Panc1 (cell line): ENCODE measurements at regions not wholly inside any gene's neighbourhood (a gene's known extent, or its start where the extent isn't known, plus 50 kb on each side); places are given as distances from the start of the nearest gene placed in this dataset.

Experiments
- ATAC-seq: fragments of 200-7000 bp; cut with Tn5 transposase; 2 replicates; pipeline ENCODE4 v1.9.1; 2020; ENCODE audit warnings: mild to moderate bottlenecking, moderate library complexity
- BruUV-seq: library from RNA; stranded (reverse); fragments of 400-500 nt; replicated peaks from 2 replicates; lab custom pipeline; 2021; lab: Mats Ljungman, UMichigan
- CTCF ChIA-PET: fragments of 300-600 bp; sonication (Branson Sonifier 250); formaldehyde crosslinking; loops from one replicate; lab custom pipeline; 2022; ENCODE audit warnings: antibody characterized with exemption; lab: Charles Lee
- POLR2A ChIA-PET: fragments of 300-600 bp; sonication (Branson Sonifier 250); formaldehyde crosslinking; loops from one replicate; lab custom pipeline; 2022; ENCODE audit warnings: antibody characterized with exemption; lab: Charles Lee
- DNase-seq: peaks from one replicate; pipeline ENCODE4 v3.0.0-alpha.2; 2010; ENCODE audit warnings: low read depth, low spot score
- H3K27ac ChIP-seq: 2 replicates; pipeline ENCODE4 v1.5.1; 2011; ENCODE audit warnings: mild to moderate bottlenecking, low read length, inconsistent platforms
- H3K27me3 ChIP-seq: fragments of 200-500 bp; sonication (Bioruptor generic); 2 replicates; pipeline ENCODE4 v1.6.0; 2014; ENCODE audit warnings: low read length, inconsistent platforms; ENCODE audit not compliant: control insufficient read depth, insufficient read depth
- H3K36me3 ChIP-seq: fragments of 200-500 bp; sonication (Bioruptor generic); 2 replicates; pipeline ENCODE4 v1.5.1; 2014; ENCODE audit warnings: inconsistent platforms, mild to moderate bottlenecking, low read length, moderate library complexity; ENCODE audit not compliant: control insufficient read depth, insufficient read depth
- H3K4me1 ChIP-seq: 2 replicates; pipeline ENCODE4 v1.5.1; 2011; ENCODE audit warnings: inconsistent platforms, mild to moderate bottlenecking, low read length, moderate library complexity; ENCODE audit not compliant: control insufficient read depth, insufficient read depth
- H3K4me3 ChIP-seq, 2 experiments: 2 replicates each; pipeline ENCODE4 v1.5.1; 2011 to 2012; ENCODE audit warnings: low read depth in 2 of 2, low read length in 2 of 2, mild to moderate bottlenecking in 2 of 2, inconsistent platforms in 1 of 2, moderate library complexity in 1 of 2
- H3K9me3 ChIP-seq: fragments of 200-500 bp; sonication (Bioruptor generic); 2 replicates; pipeline ENCODE4 v1.5.1; 2014; ENCODE audit warnings: low read depth, mild to moderate bottlenecking, inconsistent platforms, low read length, moderate library complexity; ENCODE audit not compliant: control insufficient read depth, insufficient read depth
- POLR2AphosphoS5 ChIP-seq: IDR thresholded peaks from 2 replicates; pipeline ENCODE4 v1.6.1; 2012; ENCODE audit warnings: mild to moderate bottlenecking, low read depth, low read length, moderate library complexity
- SIN3A ChIP-seq: IDR thresholded peaks from 2 replicates; pipeline ENCODE4 v1.6.1; 2012; ENCODE audit warnings: low read depth, mild to moderate bottlenecking, low read length, moderate library complexity, borderline replicate concordance; ENCODE audit not compliant: insufficient read depth
- TCF7L2 ChIP-seq: IDR thresholded peaks from 2 replicates; pipeline ENCODE4 v1.6.1; 2011; ENCODE audit warnings: mild to moderate bottlenecking, low read depth, low read length, inconsistent platforms
- in situ Hi-C: cut with HindIII; loops from 2 replicates; pipeline ENCODE4 v1.10.0; 2016; ENCODE audit warnings: low sequenced_read_pairs, low pct_unique_long_range_greater_than_20kb
- intact Hi-C: fragments of 100-400 bp; cut with micrococcal nuclease; formaldehyde crosslinking; loops from one replicate; pipeline ENCODE4 v1.10.0; 2022; ENCODE audit not compliant: unreplicated experiment
- TF ChIP-seq, protein P1 (sequence below): fragments of 450-650 bp; IDR thresholded peaks from 2 replicates; pipeline ENCODE4 v1.5.1; 2017; ENCODE audit warnings: mild to moderate bottlenecking
- TF ChIP-seq, protein P2 (sequence below), 2 experiments: IDR thresholded peaks; 2 replicates each; pipeline ENCODE4 v1.6.1; 2011 to 2012; ENCODE audit warnings: low read depth in 2 of 2, control low read depth in 1 of 2, low read length in 1 of 2, mild to moderate bottlenecking in 1 of 2, moderate library complexity in 1 of 2; ENCODE audit not compliant: insufficient read depth in 1 of 2

DNA sequence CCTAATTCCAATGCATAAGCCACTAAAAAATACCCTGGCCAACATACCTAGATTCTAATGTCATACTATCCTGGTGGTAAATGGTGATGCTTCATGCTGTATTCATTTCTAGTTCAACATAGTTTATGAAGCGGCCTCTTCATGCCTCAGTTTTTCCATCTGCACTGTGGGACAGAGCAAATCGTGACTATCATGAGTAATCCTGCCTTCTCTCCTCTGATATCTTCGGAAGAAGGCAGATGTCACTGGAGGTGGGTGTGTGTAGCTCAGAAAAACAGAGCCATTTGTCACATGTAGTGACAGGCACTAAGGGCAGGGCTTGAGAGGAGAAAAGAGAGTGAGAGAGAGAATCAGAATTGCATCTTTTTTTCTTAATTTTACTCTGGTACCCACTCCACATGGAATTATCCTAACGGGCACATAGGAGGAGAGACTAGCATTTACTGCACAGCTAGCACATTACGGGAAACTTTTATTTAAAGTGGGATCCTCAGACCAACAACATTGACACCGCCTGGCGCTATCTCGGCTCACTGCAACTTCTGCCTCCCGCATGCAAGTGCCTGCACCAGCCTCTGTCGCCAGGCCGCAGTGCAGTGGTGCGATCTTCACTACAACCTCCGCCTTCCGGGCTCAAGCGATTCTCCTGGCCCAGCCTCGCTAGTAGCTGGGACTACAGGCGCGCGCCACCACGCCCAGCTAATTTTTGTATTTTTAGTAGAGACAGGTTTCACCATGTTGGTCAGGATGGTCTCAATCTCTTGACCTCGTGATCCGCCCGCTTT lies 78.4 kb upstream of the KCNA3 start:
- H3K36me3 ChIP-seq: no peaks in the 10 kb centered on the region
- in situ Hi-C loops: no loop called here
- intact Hi-C loops: no loop called here
- no peak overlapping the region for H3K27ac ChIP-seq
- no peak overlapping the region for H3K4me3 ChIP-seq
- ATAC-seq (no peak), DNase-seq (no peak)
- TF ChIP-seq, protein P1, sequence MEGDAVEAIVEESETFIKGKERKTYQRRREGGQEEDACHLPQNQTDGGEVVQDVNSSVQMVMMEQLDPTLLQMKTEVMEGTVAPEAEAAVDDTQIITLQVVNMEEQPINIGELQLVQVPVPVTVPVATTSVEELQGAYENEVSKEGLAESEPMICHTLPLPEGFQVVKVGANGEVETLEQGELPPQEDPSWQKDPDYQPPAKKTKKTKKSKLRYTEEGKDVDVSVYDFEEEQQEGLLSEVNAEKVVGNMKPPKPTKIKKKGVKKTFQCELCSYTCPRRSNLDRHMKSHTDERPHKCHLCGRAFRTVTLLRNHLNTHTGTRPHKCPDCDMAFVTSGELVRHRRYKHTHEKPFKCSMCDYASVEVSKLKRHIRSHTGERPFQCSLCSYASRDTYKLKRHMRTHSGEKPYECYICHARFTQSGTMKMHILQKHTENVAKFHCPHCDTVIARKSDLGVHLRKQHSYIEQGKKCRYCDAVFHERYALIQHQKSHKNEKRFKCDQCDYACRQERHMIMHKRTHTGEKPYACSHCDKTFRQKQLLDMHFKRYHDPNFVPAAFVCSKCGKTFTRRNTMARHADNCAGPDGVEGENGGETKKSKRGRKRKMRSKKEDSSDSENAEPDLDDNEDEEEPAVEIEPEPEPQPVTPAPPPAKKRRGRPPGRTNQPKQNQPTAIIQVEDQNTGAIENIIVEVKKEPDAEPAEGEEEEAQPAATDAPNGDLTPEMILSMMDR: no peak
- no peak for TF ChIP-seq SIN3A
- TF ChIP-seq, protein P2, sequence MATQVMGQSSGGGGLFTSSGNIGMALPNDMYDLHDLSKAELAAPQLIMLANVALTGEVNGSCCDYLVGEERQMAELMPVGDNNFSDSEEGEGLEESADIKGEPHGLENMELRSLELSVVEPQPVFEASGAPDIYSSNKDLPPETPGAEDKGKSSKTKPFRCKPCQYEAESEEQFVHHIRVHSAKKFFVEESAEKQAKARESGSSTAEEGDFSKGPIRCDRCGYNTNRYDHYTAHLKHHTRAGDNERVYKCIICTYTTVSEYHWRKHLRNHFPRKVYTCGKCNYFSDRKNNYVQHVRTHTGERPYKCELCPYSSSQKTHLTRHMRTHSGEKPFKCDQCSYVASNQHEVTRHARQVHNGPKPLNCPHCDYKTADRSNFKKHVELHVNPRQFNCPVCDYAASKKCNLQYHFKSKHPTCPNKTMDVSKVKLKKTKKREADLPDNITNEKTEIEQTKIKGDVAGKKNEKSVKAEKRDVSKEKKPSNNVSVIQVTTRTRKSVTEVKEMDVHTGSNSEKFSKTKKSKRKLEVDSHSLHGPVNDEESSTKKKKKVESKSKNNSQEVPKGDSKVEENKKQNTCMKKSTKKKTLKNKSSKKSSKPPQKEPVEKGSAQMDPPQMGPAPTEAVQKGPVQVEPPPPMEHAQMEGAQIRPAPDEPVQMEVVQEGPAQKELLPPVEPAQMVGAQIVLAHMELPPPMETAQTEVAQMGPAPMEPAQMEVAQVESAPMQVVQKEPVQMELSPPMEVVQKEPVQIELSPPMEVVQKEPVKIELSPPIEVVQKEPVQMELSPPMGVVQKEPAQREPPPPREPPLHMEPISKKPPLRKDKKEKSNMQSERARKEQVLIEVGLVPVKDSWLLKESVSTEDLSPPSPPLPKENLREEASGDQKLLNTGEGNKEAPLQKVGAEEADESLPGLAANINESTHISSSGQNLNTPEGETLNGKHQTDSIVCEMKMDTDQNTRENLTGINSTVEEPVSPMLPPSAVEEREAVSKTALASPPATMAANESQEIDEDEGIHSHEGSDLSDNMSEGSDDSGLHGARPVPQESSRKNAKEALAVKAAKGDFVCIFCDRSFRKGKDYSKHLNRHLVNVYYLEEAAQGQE (IDR thresholded peaks at IDR 0.05; ENCODE audit: insufficient read depth in 1 of 2, low read depth in 2 of 2, low read length in 1 of 2): no peak
- no peak for TF ChIP-seq POLR2AphosphoS5
- TF ChIP-seq TCF7L2: no peak
- H3K27me3 ChIP-seq: peaks cover 2% of the 10 kb centered on the region; the same call in 1 of the 2 replicates
- POLR2A ChIA-PET: no interaction called here
- CTCF ChIA-PET: no interaction called here
- no TSS peak for BruUV-seq
- no peaks in the 10 kb centered on the region for H3K9me3 ChIP-seq
- H3K4me1 ChIP-seq: no peaks in the 10 kb centered on the region

DNA sequence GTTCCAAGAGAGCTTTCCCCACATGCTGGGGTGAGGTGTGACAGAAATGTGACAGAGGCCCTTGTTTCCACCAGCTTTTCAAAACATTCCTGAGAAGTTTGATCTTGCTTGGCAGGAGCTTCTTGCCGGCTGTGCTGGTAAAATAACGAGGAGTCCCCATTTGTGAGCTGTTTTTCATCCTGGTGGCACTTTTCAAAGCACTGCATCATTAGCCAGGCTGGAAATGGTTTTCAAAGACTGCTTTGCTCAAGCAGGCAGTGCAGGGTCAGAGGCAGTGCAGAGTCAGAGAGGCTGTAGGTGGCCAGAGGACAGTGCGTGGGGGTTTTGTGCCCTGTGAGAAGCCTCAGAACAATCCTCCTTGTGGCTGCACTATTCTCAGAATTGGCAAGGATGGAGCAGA lies 75.8 kb upstream of the KCNA3 start:
- Histone ChIP-seq H3K4me3 (no peak overlapping the region), H3K4me1 (no peaks in the 10 kb centered on the region), H3K9me3 (no peaks in the 10 kb centered on the region), H3K36me3 (no peaks in the 10 kb centered on the region), H3K27ac (no peak overlapping the region), H3K27me3 (peaks cover 2% of the 10 kb centered on the region; the same call in 1 of the 2 replicates)
- no peak for ATAC-seq
- in situ Hi-C loops: no loop called here
- no peak for DNase-seq
- TF ChIP-seq, protein P1: no peak
- TF ChIP-seq TCF7L2 (no peak), SIN3A (no peak), POLR2AphosphoS5 (no peak)
- TF ChIP-seq, protein P2 (IDR thresholded peaks at IDR 0.05; ENCODE audit: insufficient read depth in 1 of 2, low read depth in 2 of 2, low read length in 1 of 2): no peak
- CTCF ChIA-PET: no interaction called here
- intact Hi-C loops: no loop called here
- POLR2A ChIA-PET: no interaction called here
- no TSS peak for BruUV-seq
